ENCODE measurements at regions not wholly inside any gene's neighbourhood (a gene's known extent, or its start where the extent isn't known, plus 50 kb on each side); places are given as distances from the start of the nearest gene placed in this dataset.

GRCh38 chr13:90696656-90697055 is 650.8 kb upstream of the MIR17HG start:
- POLR2A ChIA-PET (ENCODE audit: low non-redundant PET): no interaction called here
- H3K27ac ChIP-seq: no peak overlapping the region
- no peak for DNase-seq (ENCODE audit: low spot score)
- no peak for TF ChIP-seq CTCF (conservative IDR thresholded peaks at IDR 0.05; ENCODE audit: low read depth)
- CTCF ChIA-PET: no interaction called here

- H3K27ac ChIP-seq: no peak overlapping the region
- ChIA-PET POLR2A (ENCODE audit: low non-redundant PET) (no interaction called here), CTCF (no interaction called here)
- no peak for DNase-seq (ENCODE audit: low spot score)
- no peak for TF ChIP-seq CTCF (conservative IDR thresholded peaks at IDR 0.05; ENCODE audit: low read depth)
Measured at GRCh38 chr13:90700340-90700739, 647.1 kb upstream of the MIR17HG start.

GRCh38 chr13:90701264-90701663 is 646.2 kb upstream of the MIR17HG start:
- ChIA-PET CTCF (no interaction called here), POLR2A (ENCODE audit: low non-redundant PET) (no interaction called here)
- no peak for DNase-seq (ENCODE audit: low spot score)
- TF ChIP-seq CTCF (conservative IDR thresholded peaks at IDR 0.05; ENCODE audit: low read depth): no peak
- H3K27ac ChIP-seq: no peak overlapping the region

- no peak for TF ChIP-seq CTCF (conservative IDR thresholded peaks at IDR 0.05; ENCODE audit: low read depth)
- no peak for DNase-seq (ENCODE audit: low spot score)
- ChIA-PET POLR2A (ENCODE audit: low non-redundant PET) (no interaction called here), CTCF (no interaction called here)
- no peak overlapping the region for H3K27ac ChIP-seq
Measured at GRCh38 chr13:90702050-90702449, 645.4 kb upstream of the MIR17HG start.

GRCh38 chr13:90706631-90707030 is 640.9 kb upstream of the MIR17HG start:
- ChIA-PET POLR2A (ENCODE audit: low non-redundant PET) (no interaction called here), CTCF (no interaction called here)
- no peak overlapping the region for H3K27ac ChIP-seq
- no peak for DNase-seq (ENCODE audit: low spot score)
- TF ChIP-seq CTCF (conservative IDR thresholded peaks at IDR 0.05; ENCODE audit: low read depth): no peak

- no peak for DNase-seq (ENCODE audit: low spot score)
- POLR2A ChIA-PET (ENCODE audit: low non-redundant PET): no interaction called here
- TF ChIP-seq CTCF (conservative IDR thresholded peaks at IDR 0.05; ENCODE audit: low read depth): no peak
- no peak overlapping the region for H3K27ac ChIP-seq
- CTCF ChIA-PET: no interaction called here
Measured at GRCh38 chr13:90708128-90708527, 639.4 kb upstream of the MIR17HG start.

GRCh38 chr13:90709319-90709718 is 638.2 kb upstream of the MIR17HG start:
- H3K27ac ChIP-seq: no peak overlapping the region
- CTCF ChIA-PET: interaction anchor here (0.6 kb wide), 1 partner anchor 205 kb away, joined by 3 read pairs; no protein-coding TSS in a partner anchor
- TF ChIP-seq CTCF (conservative IDR thresholded peaks at IDR 0.05; ENCODE audit: low read depth): no peak
- DNase-seq (ENCODE audit: low spot score): no peak
- POLR2A ChIA-PET (ENCODE audit: low non-redundant PET): no interaction called here

Data from RWPE1 (cell line).